ENCODE measurements at regions not wholly inside any gene's neighbourhood (a gene's known extent, or its start where the extent isn't known, plus 50 kb on each side); places are given as distances from the start of the nearest gene placed in this dataset.

- peaks cover 8% of the 10 kb centered on the region for H3K4me1 ChIP-seq (ENCODE audit: control insufficient read depth, insufficient read depth, low read length, poor library complexity, severe bottlenecking)
- H3K27ac ChIP-seq (ENCODE audit: low read depth, low read length, severe bottlenecking), result no peak overlapping the region
- 70 to 82% methylated on average over 5 of the region's 5 CpGs for WGBS, 2 experiments (ENCODE audit: insufficient coverage in 2 of 2)
- no peak overlapping the region for H3K4me3 ChIP-seq (ENCODE audit: extremely low read depth, insufficient read depth, low read length, poor library complexity, severe bottlenecking)
- no peaks in the 10 kb centered on the region for H3K9me3 ChIP-seq (ENCODE audit: control insufficient read depth, low read length)
- no peaks in the 10 kb centered on the region for H3K36me3 ChIP-seq (ENCODE audit: control insufficient read depth, insufficient read depth, low read length)
Observed at GRCh38 chr6:6859105-6859504, 248.7 kb upstream of the RREB1 start.

DNA sequence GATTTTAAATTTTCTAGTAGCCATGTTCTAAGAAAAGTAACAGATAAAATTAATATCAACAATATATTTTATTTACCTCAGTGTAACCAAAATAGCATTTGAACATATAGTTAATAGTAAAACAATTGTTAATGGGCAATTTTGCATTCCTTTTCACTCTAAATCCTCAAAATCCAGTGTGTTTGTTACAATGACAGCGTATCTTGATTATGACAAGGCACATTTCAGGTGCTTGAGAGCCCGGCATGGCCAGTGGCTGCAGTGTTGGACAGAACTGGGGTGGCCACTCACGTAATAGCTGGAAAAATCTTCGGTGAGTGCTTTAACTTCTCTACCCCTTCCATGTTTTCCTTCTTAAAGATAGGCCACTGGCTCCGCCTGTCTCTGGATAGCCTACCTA lies 248.0 kb upstream of the RREB1 start:
- Histone ChIP-seq H3K4me1 (ENCODE audit: control insufficient read depth, insufficient read depth, low read length, poor library complexity, severe bottlenecking) (peaks cover 8% of the 10 kb centered on the region), H3K4me3 (ENCODE audit: extremely low read depth, insufficient read depth, low read length, poor library complexity, severe bottlenecking) (no peak overlapping the region)

GRCh38 chr6:6860863-6861262 lies 246.9 kb upstream of the RREB1 start:
- Histone ChIP-seq H3K36me3 (ENCODE audit: control insufficient read depth, insufficient read depth, low read length) (no peaks in the 10 kb centered on the region), H3K27ac (ENCODE audit: low read depth, low read length, severe bottlenecking) (no peak overlapping the region), H3K9me3 (ENCODE audit: control insufficient read depth, low read length) (no peaks in the 10 kb centered on the region), H3K4me3 (ENCODE audit: extremely low read depth, insufficient read depth, low read length, poor library complexity, severe bottlenecking) (no peak overlapping the region), H3K4me1 (ENCODE audit: control insufficient read depth, insufficient read depth, low read length, poor library complexity, severe bottlenecking) (peaks cover 8% of the 10 kb centered on the region)
- 84 to 85% methylated on average over 8 to 9 of the region's 9 CpGs for WGBS, 2 experiments (ENCODE audit: insufficient coverage in 2 of 2)

More for the DNA sequence above, 248.0 kb upstream of the RREB1 start:
- Histone ChIP-seq H3K27ac (ENCODE audit: low read depth, low read length, severe bottlenecking) (no peak overlapping the region), H3K36me3 (ENCODE audit: control insufficient read depth, insufficient read depth, low read length) (no peaks in the 10 kb centered on the region), H3K9me3 (ENCODE audit: control insufficient read depth, low read length) (no peaks in the 10 kb centered on the region)
- 100% methylated on average over 2 of the region's 5 CpGs for WGBS, 2 experiments (ENCODE audit: insufficient coverage in 2 of 2)

- H3K4me1 ChIP-seq (ENCODE audit: control insufficient read depth, insufficient read depth, low read length, poor library complexity, severe bottlenecking), result peaks cover 8% of the 10 kb centered on the region
- no peak overlapping the region for H3K4me3 ChIP-seq (ENCODE audit: extremely low read depth, insufficient read depth, low read length, poor library complexity, severe bottlenecking)
- no peaks in the 10 kb centered on the region for H3K9me3 ChIP-seq (ENCODE audit: control insufficient read depth, low read length)
- 86 to 93% methylated on average over 3 of the region's 6 CpGs for WGBS, 2 experiments (ENCODE audit: insufficient coverage in 2 of 2)
- no peak overlapping the region for H3K27ac ChIP-seq (ENCODE audit: low read depth, low read length, severe bottlenecking)
- no peaks in the 10 kb centered on the region for H3K36me3 ChIP-seq (ENCODE audit: control insufficient read depth, insufficient read depth, low read length)
Observed at GRCh38 chr6:6861351-6861894, 246.3 kb upstream of the RREB1 start.

DNA sequence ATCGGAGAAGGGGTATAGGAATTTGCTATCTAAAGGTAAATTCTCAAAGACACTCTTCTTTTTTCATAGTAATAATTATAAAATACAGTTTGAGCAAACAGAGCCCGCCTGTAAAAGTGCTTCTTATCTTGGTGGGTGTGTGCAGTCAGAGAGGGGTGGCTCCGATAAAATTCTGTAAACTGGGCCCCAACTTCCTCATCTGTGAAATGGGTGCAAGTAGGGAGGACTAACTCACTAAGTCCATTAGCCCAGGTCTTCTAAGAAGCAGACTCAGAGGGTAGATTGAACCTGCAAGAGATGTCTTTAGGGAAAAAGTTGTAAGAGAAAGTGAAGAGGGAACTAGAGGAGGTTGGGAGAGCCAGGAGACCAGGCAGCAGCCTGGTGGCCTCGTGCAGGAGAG lies 245.8 kb upstream of the RREB1 start:
- Histone ChIP-seq H3K36me3 (ENCODE audit: control insufficient read depth, insufficient read depth, low read length) (no peaks in the 10 kb centered on the region), H3K9me3 (ENCODE audit: control insufficient read depth, low read length) (no peaks in the 10 kb centered on the region), H3K4me3 (ENCODE audit: extremely low read depth, insufficient read depth, low read length, poor library complexity, severe bottlenecking) (no peak overlapping the region), H3K4me1 (ENCODE audit: control insufficient read depth, insufficient read depth, low read length, poor library complexity, severe bottlenecking) (peaks cover 2% of the 10 kb centered on the region), H3K27ac (ENCODE audit: low read depth, low read length, severe bottlenecking) (no peak overlapping the region)
- WGBS, 2 experiments (ENCODE audit: insufficient coverage in 2 of 2), result 83 to 85% methylated on average over 2 of the region's 4 CpGs

GRCh38 chr6:6863970-6864639 lies 243.7 kb upstream of the RREB1 start:
- Histone ChIP-seq H3K27ac (ENCODE audit: low read depth, low read length, severe bottlenecking) (no peak overlapping the region), H3K9me3 (ENCODE audit: control insufficient read depth, low read length) (no peaks in the 10 kb centered on the region), H3K4me3 (ENCODE audit: extremely low read depth, insufficient read depth, low read length, poor library complexity, severe bottlenecking) (no peak overlapping the region), H3K4me1 (ENCODE audit: control insufficient read depth, insufficient read depth, low read length, poor library complexity, severe bottlenecking) (no peaks in the 10 kb centered on the region), H3K36me3 (ENCODE audit: control insufficient read depth, insufficient read depth, low read length) (no peaks in the 10 kb centered on the region)
- WGBS, 2 experiments (ENCODE audit: insufficient coverage in 2 of 2), result 20 to 70% methylated on average over 1 to 3 of the region's 6 CpGs

DNA sequence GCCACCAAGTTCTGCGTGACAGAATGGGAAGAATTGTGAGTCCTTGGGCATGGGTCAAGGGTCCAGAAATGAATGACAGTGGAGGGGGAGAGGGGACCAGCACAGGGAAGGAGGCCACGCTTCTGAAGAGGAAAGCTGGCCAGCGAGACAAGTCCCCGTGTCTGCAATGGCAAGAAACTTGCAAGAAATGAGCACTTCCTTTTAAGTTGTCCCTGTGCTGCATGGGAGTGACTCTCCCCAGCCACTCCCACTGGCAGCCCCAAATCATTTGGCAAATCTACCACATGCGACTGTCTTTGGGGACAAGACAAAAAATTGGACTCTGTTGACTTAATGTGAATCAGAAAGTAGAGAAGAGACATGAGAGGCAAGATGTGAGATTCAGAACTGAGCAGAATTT lies 242.2 kb upstream of the RREB1 start:
- H3K9me3 ChIP-seq (ENCODE audit: control insufficient read depth, low read length), result no peaks in the 10 kb centered on the region
- no peaks in the 10 kb centered on the region for H3K36me3 ChIP-seq (ENCODE audit: control insufficient read depth, insufficient read depth, low read length)
- H3K27ac ChIP-seq (ENCODE audit: low read depth, low read length, severe bottlenecking), result no peak overlapping the region
- H3K4me3 ChIP-seq (ENCODE audit: extremely low read depth, insufficient read depth, low read length, poor library complexity, severe bottlenecking), result no peak overlapping the region
- no peaks in the 10 kb centered on the region for H3K4me1 ChIP-seq (ENCODE audit: control insufficient read depth, insufficient read depth, low read length, poor library complexity, severe bottlenecking)
- 89 to 98% methylated on average over 4 to 5 of the region's 5 CpGs for WGBS, 2 experiments (ENCODE audit: insufficient coverage in 2 of 2)

GRCh38 chr6:6866656-6867403 lies 240.9 kb upstream of the RREB1 start:
- Histone ChIP-seq H3K4me1 (ENCODE audit: control insufficient read depth, insufficient read depth, low read length, poor library complexity, severe bottlenecking) (no peaks in the 10 kb centered on the region), H3K27ac (ENCODE audit: low read depth, low read length, severe bottlenecking) (no peak overlapping the region), H3K4me3 (ENCODE audit: extremely low read depth, insufficient read depth, low read length, poor library complexity, severe bottlenecking) (no peak overlapping the region), H3K9me3 (ENCODE audit: control insufficient read depth, low read length) (no peaks in the 10 kb centered on the region), H3K36me3 (ENCODE audit: control insufficient read depth, insufficient read depth, low read length) (no peaks in the 10 kb centered on the region)
- WGBS, 2 experiments (ENCODE audit: insufficient coverage in 2 of 2), result 85 to 93% methylated on average over 3 to 5 of the region's 7 CpGs

- H3K4me1 ChIP-seq (ENCODE audit: control insufficient read depth, insufficient read depth, low read length, poor library complexity, severe bottlenecking), result no peaks in the 10 kb centered on the region
- no peak overlapping the region for H3K27ac ChIP-seq (ENCODE audit: low read depth, low read length, severe bottlenecking)
- H3K4me3 ChIP-seq (ENCODE audit: extremely low read depth, insufficient read depth, low read length, poor library complexity, severe bottlenecking), result no peak overlapping the region
- H3K9me3 ChIP-seq (ENCODE audit: control insufficient read depth, low read length), result no peaks in the 10 kb centered on the region
- H3K36me3 ChIP-seq (ENCODE audit: control insufficient read depth, insufficient read depth, low read length), result no peaks in the 10 kb centered on the region
- 82 to 92% methylated on average over 2 of the region's 4 CpGs for WGBS, 2 experiments (ENCODE audit: insufficient coverage in 2 of 2)
Observed at GRCh38 chr6:6867404-6867799, 240.4 kb upstream of the RREB1 start.

DNA sequence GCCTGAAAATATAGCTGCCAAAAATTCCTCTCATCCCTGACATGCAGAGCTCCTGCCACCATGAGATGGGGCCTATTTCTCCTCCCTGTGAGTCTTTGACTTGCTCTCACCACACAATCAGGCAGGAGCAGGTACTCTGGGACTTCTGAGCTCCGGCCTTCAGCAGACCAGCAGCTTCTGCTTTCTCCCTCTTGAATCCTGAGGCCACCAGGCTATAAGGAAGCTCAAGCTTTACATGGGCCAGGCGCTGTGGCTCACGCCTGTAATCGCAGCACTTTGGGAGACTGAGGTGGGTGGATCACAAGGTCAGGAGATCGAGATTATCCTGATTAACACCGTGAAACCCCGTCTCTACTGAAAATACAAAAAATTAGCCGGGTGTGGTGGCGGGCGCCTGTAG lies 238.7 kb upstream of the RREB1 start:
- no peaks in the 10 kb centered on the region for H3K4me1 ChIP-seq (ENCODE audit: control insufficient read depth, insufficient read depth, low read length, poor library complexity, severe bottlenecking)
- no peaks in the 10 kb centered on the region for H3K36me3 ChIP-seq (ENCODE audit: control insufficient read depth, insufficient read depth, low read length)
- 87 to 100% methylated on average over 2 to 7 of the region's 10 CpGs for WGBS, 2 experiments (ENCODE audit: insufficient coverage in 2 of 2)
- no peaks in the 10 kb centered on the region for H3K9me3 ChIP-seq (ENCODE audit: control insufficient read depth, low read length)
- no peak overlapping the region for H3K4me3 ChIP-seq (ENCODE audit: extremely low read depth, insufficient read depth, low read length, poor library complexity, severe bottlenecking)
- H3K27ac ChIP-seq (ENCODE audit: low read depth, low read length, severe bottlenecking), result no peak overlapping the region

DNA sequence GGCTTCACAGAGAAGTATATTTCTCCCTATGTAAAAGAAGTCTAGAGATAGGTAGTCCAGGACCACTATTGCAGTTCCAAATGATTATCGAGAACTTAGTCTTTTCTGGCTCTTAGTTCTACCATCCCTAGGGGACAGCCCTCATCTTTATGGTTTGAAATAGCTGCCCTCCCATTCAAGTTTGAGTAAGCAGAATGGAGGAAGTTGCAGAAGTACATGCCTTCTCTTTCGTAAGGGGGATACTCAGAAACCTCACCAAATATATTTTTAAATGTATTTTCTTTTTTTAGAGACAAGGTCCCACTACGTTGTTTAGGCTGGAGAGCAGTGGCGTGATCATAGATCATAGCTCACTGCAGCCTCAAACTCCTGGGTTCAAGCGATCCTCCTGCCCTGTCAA lies 236.8 kb upstream of the RREB1 start:
- WGBS, 2 experiments (ENCODE audit: insufficient coverage in 2 of 2), result 91% methylated on average over 3 of the region's 5 CpGs; no CpG with 5 or more reads in 1 of the 2 experiments
- Histone ChIP-seq H3K4me1 (ENCODE audit: control insufficient read depth, insufficient read depth, low read length, poor library complexity, severe bottlenecking) (no peaks in the 10 kb centered on the region), H3K36me3 (ENCODE audit: control insufficient read depth, insufficient read depth, low read length) (no peaks in the 10 kb centered on the region), H3K9me3 (ENCODE audit: control insufficient read depth, low read length) (no peaks in the 10 kb centered on the region), H3K4me3 (ENCODE audit: extremely low read depth, insufficient read depth, low read length, poor library complexity, severe bottlenecking) (no peak overlapping the region), H3K27ac (ENCODE audit: low read depth, low read length, severe bottlenecking) (no peak overlapping the region)

Data from mesodermal cell (in vitro differentiated cells).